Muscle layer of duodenum (tissue), 2 donors: ENCODE measurements at regions not wholly inside any gene's neighbourhood (a gene's known extent, or its start where the extent isn't known, plus 50 kb on each side); places are given as distances from the start of the nearest gene placed in this dataset.

Experiments
- H3K27ac ChIP-seq: one replicate; pipeline ENCODE4 v1.7.0; 2013; ENCODE audit warnings: mild to moderate bottlenecking, low read length
- H3K27me3 ChIP-seq: one replicate; pipeline ENCODE4 v1.7.0; 2013; ENCODE audit warnings: low read depth, mild to moderate bottlenecking, control low read depth, low read length
- H3K36me3 ChIP-seq, 2 donors: one replicate each; pipeline ENCODE4 v1.7.0; 2013; ENCODE audit warnings: low read length in 2 of 2, control low read depth in 1 of 2, mild to moderate bottlenecking in 1 of 2; ENCODE audit not compliant: insufficient read depth in 2 of 2, control insufficient read depth in 1 of 2
- H3K4me1 ChIP-seq, 2 donors: one replicate each; pipeline ENCODE4 v1.7.0; 2013; ENCODE audit warnings: low read length in 2 of 2, mild to moderate bottlenecking in 2 of 2, control low read depth in 1 of 2, moderate library complexity in 1 of 2; ENCODE audit not compliant: insufficient read depth in 2 of 2, control insufficient read depth in 1 of 2
- H3K4me3 ChIP-seq, 2 donors: one replicate each; pipeline ENCODE4 v1.7.0; 2013; ENCODE audit warnings: low read length in 2 of 2, low read depth in 1 of 2, mild to moderate bottlenecking in 1 of 2
- H3K9me3 ChIP-seq, 2 donors: one replicate each; pipeline ENCODE4 v1.7.0; 2013; ENCODE audit warnings: low read length in 2 of 2, control low read depth in 1 of 2, mild to moderate bottlenecking in 1 of 2; ENCODE audit not compliant: control insufficient read depth in 1 of 2
- donor health status: healthy.

GRCh38 chr20:53852691-53853090 is 217.7 kb downstream of the BCAS1 start:
- Histone ChIP-seq H3K27me3 (no peaks in the 10 kb centered on the region), H3K4me1 (peaks cover 0 to 1% of the 10 kb centered on the region in 2 donors), H3K36me3 (no peaks in the 10 kb centered on the region)

GRCh38 chr20:53852014-53852413 is 218.4 kb downstream of the BCAS1 start:
- H3K27ac ChIP-seq, result no peak overlapping the region
- no peaks in the 10 kb centered on the region for H3K36me3 ChIP-seq

More at GRCh38 chr20:53852691-53853090, 217.7 kb downstream of the BCAS1 start:
- Histone ChIP-seq H3K4me3 (no peak overlapping the region), H3K9me3 (no peaks in the 10 kb centered on the region), H3K27ac (no peak overlapping the region)

GRCh38 chr20:53850319-53850718 is 220.1 kb downstream of the BCAS1 start:
- no peaks in the 10 kb centered on the region for H3K27me3 ChIP-seq
- H3K9me3 ChIP-seq, result no peaks in the 10 kb centered on the region
- no peak overlapping the region for H3K27ac ChIP-seq
- H3K4me3 ChIP-seq, result no peak overlapping the region
- no peaks in the 10 kb centered on the region for H3K36me3 ChIP-seq
- H3K4me1 ChIP-seq, result no peaks in the 10 kb centered on the region

More at GRCh38 chr20:53852014-53852413, 218.4 kb downstream of the BCAS1 start:
- H3K4me3 ChIP-seq, result no peak overlapping the region
- H3K9me3 ChIP-seq, result no peaks in the 10 kb centered on the region
- H3K27me3 ChIP-seq, result no peaks in the 10 kb centered on the region
- no peaks in the 10 kb centered on the region for H3K4me1 ChIP-seq

GRCh38 chr20:53849471-53850059 is 220.8 kb downstream of the BCAS1 start:
- Histone ChIP-seq H3K4me3 (no peak overlapping the region), H3K9me3 (no peaks in the 10 kb centered on the region), H3K27me3 (no peaks in the 10 kb centered on the region), H3K27ac (no peak overlapping the region), H3K36me3 (no peaks in the 10 kb centered on the region), H3K4me1 (no peaks in the 10 kb centered on the region)

GRCh38 chr20:53848304-53848703 is 222.1 kb downstream of the BCAS1 start:
- no peaks in the 10 kb centered on the region for H3K27me3 ChIP-seq
- H3K4me1 ChIP-seq, result no peaks in the 10 kb centered on the region
- no peak overlapping the region for H3K4me3 ChIP-seq
- no peaks in the 10 kb centered on the region for H3K36me3 ChIP-seq
- H3K9me3 ChIP-seq, result no peaks in the 10 kb centered on the region
- H3K27ac ChIP-seq, result no peak overlapping the region

GRCh38 chr20:53847837-53848170 is 222.6 kb downstream of the BCAS1 start:
- no peak overlapping the region for H3K27ac ChIP-seq

GRCh38 chr20:53847139-53847836 is 223.1 kb downstream of the BCAS1 start:
- Histone ChIP-seq H3K27me3 (no peaks in the 10 kb centered on the region), H3K36me3 (no peaks in the 10 kb centered on the region), H3K4me1 (no peaks in the 10 kb centered on the region), H3K4me3 (no peak overlapping the region), H3K9me3 (no peaks in the 10 kb centered on the region), H3K27ac (no peak overlapping the region)

More at GRCh38 chr20:53847837-53848170, 222.6 kb downstream of the BCAS1 start:
- Histone ChIP-seq H3K27me3 (no peaks in the 10 kb centered on the region), H3K4me3 (no peak overlapping the region), H3K36me3 (no peaks in the 10 kb centered on the region), H3K9me3 (no peaks in the 10 kb centered on the region), H3K4me1 (no peaks in the 10 kb centered on the region)

GRCh38 chr20:53846640-53847039 is 223.8 kb downstream of the BCAS1 start:
- no peak overlapping the region for H3K4me3 ChIP-seq

GRCh38 chr20:53845980-53846379 is 224.4 kb downstream of the BCAS1 start:
- no peaks in the 10 kb centered on the region for H3K4me1 ChIP-seq
- no peaks in the 10 kb centered on the region for H3K9me3 ChIP-seq
- no peaks in the 10 kb centered on the region for H3K27me3 ChIP-seq
- no peak overlapping the region for H3K27ac ChIP-seq
- no peaks in the 10 kb centered on the region for H3K36me3 ChIP-seq
- H3K4me3 ChIP-seq, result no peak overlapping the region

More at GRCh38 chr20:53846640-53847039, 223.8 kb downstream of the BCAS1 start:
- H3K9me3 ChIP-seq, result no peaks in the 10 kb centered on the region
- no peaks in the 10 kb centered on the region for H3K36me3 ChIP-seq
- no peak overlapping the region for H3K27ac ChIP-seq
- no peaks in the 10 kb centered on the region for H3K27me3 ChIP-seq
- no peaks in the 10 kb centered on the region for H3K4me1 ChIP-seq

- no peak overlapping the region for H3K4me3 ChIP-seq
- H3K9me3 ChIP-seq, result no peaks in the 10 kb centered on the region
- H3K4me1 ChIP-seq, result peaks cover 0 to 6% of the 10 kb centered on the region in 2 donors
- H3K27me3 ChIP-seq, result no peaks in the 10 kb centered on the region
- H3K27ac ChIP-seq, result no peak overlapping the region
- H3K36me3 ChIP-seq, result no peaks in the 10 kb centered on the region
Measured at GRCh38 chr20:53844259-53844658, 226.1 kb downstream of the BCAS1 start.

- H3K4me3 ChIP-seq, result no peak overlapping the region
- H3K4me1 ChIP-seq, result peaks cover 0 to 6% of the 10 kb centered on the region in 2 donors
- no peaks in the 10 kb centered on the region for H3K36me3 ChIP-seq
- H3K9me3 ChIP-seq, result no peaks in the 10 kb centered on the region
- no peaks in the 10 kb centered on the region for H3K27me3 ChIP-seq
- H3K27ac ChIP-seq, result no peak overlapping the region
Measured at GRCh38 chr20:53843645-53844044, 226.7 kb downstream of the BCAS1 start.
